Naive thymus-derived CD4-positive, alpha-beta T cell (primary cell): ENCODE measurements at regions not wholly inside any gene's neighbourhood (a gene's known extent, or its start where the extent isn't known, plus 50 kb on each side); places are given as distances from the start of the nearest gene placed in this dataset.

Experiments used
- ATAC-seq: fragments of 150-1000 bp; cut with Tn5 transposase; 2 replicates; pipeline ENCODE4 v1.10.0; 2021; ENCODE audit warnings: mild to moderate bottlenecking, moderate library complexity
- CTCF ChIA-PET: fragments of 350-600 bp; sonication (Branson Sonifier 250); formaldehyde crosslinking; loops from one replicate; lab custom pipeline; 2021; ENCODE audit warnings: antibody characterized with exemption; lab: Charles Lee
- POLR2A ChIA-PET: fragments of 350-600 bp; sonication (Branson Sonifier 250); formaldehyde crosslinking; loops from one replicate; lab custom pipeline; 2021; ENCODE audit warnings: antibody characterized with exemption, inconsistent platforms; lab: Charles Lee
- DNase-seq, 9 donors: peaks; one replicate each; pipeline versions ENCODE4 v3.0.0 to v3.0.0-alpha.2; 2020 to 2022; ENCODE audit warnings: mixed read lengths in 1 of 9
- H3K27ac ChIP-seq: one replicate; pipeline ENCODE4 v1.7.0; 2013; ENCODE audit warnings: mild to moderate bottlenecking, low read depth, low read length, moderate library complexity
- H3K27me3 ChIP-seq, 2 donors: one replicate each; pipeline ENCODE4 v1.7.0; 2013; ENCODE audit warnings: low read length in 2 of 2, mild to moderate bottlenecking in 2 of 2, moderate library complexity in 2 of 2; ENCODE audit not compliant: control insufficient read depth in 2 of 2, insufficient read depth in 2 of 2
- H3K36me3 ChIP-seq, 3 experiments: 1 replicate in 2 of 3; 2 replicates in 1 of 3; pipeline ENCODE4 v1.7.0; 2013; ENCODE audit warnings: low read length in 3 of 3, mild to moderate bottlenecking in 3 of 3, moderate library complexity in 1 of 3; ENCODE audit not compliant: insufficient read depth in 3 of 3, control insufficient read depth in 2 of 3
- H3K4me1 ChIP-seq, 2 donors: one replicate each; pipeline ENCODE4 v1.7.0; 2013; ENCODE audit warnings: low read length in 2 of 2, mild to moderate bottlenecking in 2 of 2, moderate library complexity in 1 of 2; ENCODE audit not compliant: control insufficient read depth in 2 of 2, insufficient read depth in 2 of 2
- H3K4me3 ChIP-seq: 2 replicates; pipeline ENCODE4 v1.7.0; 2013; ENCODE audit warnings: mild to moderate bottlenecking, low read length
- H3K9me3 ChIP-seq, 3 experiments: 1 replicate in 2 of 3; 2 replicates in 1 of 3; pipeline ENCODE4 v1.7.0; 2013; ENCODE audit warnings: low read length in 3 of 3; ENCODE audit not compliant: control insufficient read depth in 2 of 3
- H3K27ac Mint-ChIP-seq, 9 donors: one replicate each; pipeline ENCODE4 v1.8.0; 2020 to 2022; ENCODE audit warnings: mixed read lengths in 9 of 9, mild to moderate bottlenecking in 8 of 9, moderate library complexity in 5 of 9, inconsistent platforms in 2 of 9
- H3K27me3 Mint-ChIP-seq, 5 donors: one replicate each; pipeline ENCODE4 v1.8.0; 2021 to 2022; ENCODE audit warnings: mixed read lengths in 5 of 5, mild to moderate bottlenecking in 1 of 5
- H3K36me3 Mint-ChIP-seq, 5 donors: one replicate each; pipeline ENCODE4 v1.8.0; 2020 to 2022; ENCODE audit warnings: mixed read lengths in 5 of 5, mild to moderate bottlenecking in 3 of 5, inconsistent platforms in 1 of 5
- H3K4me1 Mint-ChIP-seq, 7 donors: one replicate each; pipeline ENCODE4 v1.8.0; 2020 to 2022; ENCODE audit warnings: mixed read lengths in 7 of 7, mild to moderate bottlenecking in 3 of 7, inconsistent platforms in 1 of 7
- H3K4me3 Mint-ChIP-seq, 10 donors: one replicate each; pipeline ENCODE4 v1.8.0; 2020 to 2022; ENCODE audit warnings: mild to moderate bottlenecking in 10 of 10, mixed read lengths in 10 of 10, moderate library complexity in 6 of 10, inconsistent platforms in 2 of 10
- H3K9me3 Mint-ChIP-seq, 11 donors: one replicate each; pipeline ENCODE4 v1.8.0; 2020 to 2022; ENCODE audit warnings: mixed read lengths in 11 of 11, mild to moderate bottlenecking in 4 of 11, inconsistent platforms in 1 of 11, moderate library complexity in 1 of 11
- intact Hi-C, 2 donors: fragments of 100-400 bp; cut with micrococcal nuclease; formaldehyde crosslinking; loops; one replicate each; pipeline ENCODE4 v1.15.1; 2023

DNA sequence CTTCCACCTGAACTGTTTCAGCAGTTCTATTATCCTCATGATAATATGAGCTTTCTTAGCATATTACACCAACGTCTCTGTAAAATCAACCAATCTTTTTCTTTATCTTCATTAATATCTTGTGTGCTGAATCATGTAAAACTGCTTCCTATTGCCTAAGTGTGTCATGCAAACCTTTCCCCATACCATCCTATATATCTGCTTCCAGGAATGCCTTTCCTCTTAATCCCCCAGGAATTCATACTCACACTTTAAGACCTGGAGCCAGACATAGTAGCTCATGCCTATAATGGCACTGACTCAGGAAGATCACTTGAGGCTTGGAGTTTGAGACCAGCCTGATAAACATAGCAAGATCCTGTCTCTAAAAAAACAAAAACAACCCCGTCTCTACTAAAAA lies 183.9 kb downstream of the NRIP1 start:
- CTCF ChIA-PET = interaction anchor here (2.0 kb wide), 1 partner anchor 672 kb away, joined by 5 read pairs; no protein-coding TSS in a partner anchor
- no peak overlapping the region for H3K27ac ChIP-seq

GRCh38 chr21:14879458-14879857 lies 185.3 kb downstream of the NRIP1 start:
- Histone ChIP-seq H3K27ac (no peak overlapping the region), H3K9me3 (no peaks in the 10 kb centered on the region), H3K27me3 (no peaks in the 10 kb centered on the region), H3K36me3 (no peaks in the 10 kb centered on the region), H3K4me1 (no peaks in the 10 kb centered on the region), H3K4me3 (no peak overlapping the region)
- Mint-ChIP-seq H3K4me3 (no peak overlapping the region), H3K4me1 (peaks cover 0 to 4% (median 0%) of the 10 kb centered on the region in 7 donors), H3K27me3 (peaks cover 0 to 4% (median 0%) of the 10 kb centered on the region in 5 donors), H3K27ac (no peak overlapping the region), H3K36me3 (no peaks in the 10 kb centered on the region), H3K9me3 (peaks cover 0 to 2% (median 0%) of the 10 kb centered on the region in 11 donors)
- ATAC-seq = peak; percentile 70
- DNase-seq = no peak
- ChIA-PET CTCF (interaction anchor here (0.5 to 2.0 kb wide), 2 partner anchors 673 to 1073 kb away, joined by 3 to 5 read pairs; no protein-coding TSS in a partner anchor), POLR2A (no interaction called here)
- intact Hi-C loops = no loop called here

More for the DNA sequence above, 183.9 kb downstream of the NRIP1 start:
- Mint-ChIP-seq H3K36me3 (no peaks in the 10 kb centered on the region), H3K27me3 (peaks cover 0 to 4% (median 0%) of the 10 kb centered on the region in 5 donors), H3K4me1 (peaks cover 0 to 4% (median 0%) of the 10 kb centered on the region in 7 donors), H3K27ac (no peak overlapping the region), H3K9me3 (peaks cover 0 to 2% (median 0%) of the 10 kb centered on the region in 11 donors), H3K4me3 (no peak overlapping the region)
- ATAC-seq (no peak), DNase-seq (no peak)
- no peaks in the 10 kb centered on the region for H3K27me3 ChIP-seq
- H3K4me3 ChIP-seq = no peak overlapping the region
- no peaks in the 10 kb centered on the region for H3K4me1 ChIP-seq
- intact Hi-C loops = loop anchor here in 1 of 2 donors (5.0 kb wide), 2 partner anchors 601 to 671 kb away; no protein-coding TSS in a partner anchor
- POLR2A ChIA-PET = no interaction called here
- H3K36me3 ChIP-seq = no peaks in the 10 kb centered on the region
- no peaks in the 10 kb centered on the region for H3K9me3 ChIP-seq

DNA sequence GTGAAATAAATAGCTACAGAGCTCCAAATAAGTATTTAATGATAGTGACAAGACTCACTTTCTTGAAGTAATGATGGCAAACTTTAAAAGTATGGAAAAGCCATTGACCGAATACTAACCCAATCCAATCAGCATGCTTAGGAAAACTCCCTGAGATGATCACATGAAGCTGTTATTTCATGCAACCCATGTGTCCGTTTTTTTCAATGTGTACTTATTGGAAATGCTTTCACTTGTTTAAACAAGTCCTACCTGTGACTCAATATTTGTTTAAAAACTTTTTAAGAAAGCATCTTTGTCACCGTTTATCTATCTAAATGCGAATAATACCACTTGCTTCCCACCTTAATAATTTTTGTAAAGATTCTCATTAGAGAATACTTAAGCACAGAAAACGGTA lies 185.8 kb downstream of the NRIP1 start:
- no peaks in the 10 kb centered on the region for H3K4me1 ChIP-seq
- Mint-ChIP-seq H3K27me3 (peaks cover 0 to 4% (median 0%) of the 10 kb centered on the region in 5 donors), H3K27ac (no peak overlapping the region), H3K4me3 (no peak overlapping the region), H3K9me3 (peaks cover 0 to 2% (median 0%) of the 10 kb centered on the region in 11 donors), H3K36me3 (no peaks in the 10 kb centered on the region), H3K4me1 (peaks cover 0 to 4% (median 0%) of the 10 kb centered on the region in 7 donors)
- H3K4me3 ChIP-seq = no peak overlapping the region
- DNase-seq = no peak
- no peaks in the 10 kb centered on the region for H3K36me3 ChIP-seq
- CTCF ChIA-PET = interaction anchor here (2.0 kb wide), 1 partner anchor 674 kb away, joined by 5 read pairs; no protein-coding TSS in a partner anchor
- no peak overlapping the region for H3K27ac ChIP-seq
- H3K27me3 ChIP-seq = no peaks in the 10 kb centered on the region
- no peaks in the 10 kb centered on the region for H3K9me3 ChIP-seq
- POLR2A ChIA-PET = no interaction called here
- intact Hi-C loops = no loop called here
- no peak for ATAC-seq

GRCh38 chr21:14877581-14878228 lies 187.1 kb downstream of the NRIP1 start:
- no peak overlapping the region for H3K4me3 ChIP-seq
- Mint-ChIP-seq H3K4me3 (no peak overlapping the region), H3K27ac (peak overlapping the region in 1 of 9 donors; percentile 32), H3K36me3 (no peaks in the 10 kb centered on the region), H3K4me1 (peaks cover 0 to 4% (median 0%) of the 10 kb centered on the region in 7 donors), H3K27me3 (peaks cover 0 to 4% (median 0%) of the 10 kb centered on the region in 5 donors), H3K9me3 (no peaks in the 10 kb centered on the region)
- no peaks in the 10 kb centered on the region for H3K36me3 ChIP-seq
- ATAC-seq = peak; percentile 72
- intact Hi-C loops = no loop called here
- CTCF ChIA-PET = no interaction called here
- no peak overlapping the region for H3K27ac ChIP-seq
- no peaks in the 10 kb centered on the region for H3K27me3 ChIP-seq
- POLR2A ChIA-PET = interaction anchor here (0.6 kb wide), 1 partner anchor 104 kb away, joined by 4 read pairs; no protein-coding TSS in a partner anchor
- no peak for DNase-seq
- H3K4me1 ChIP-seq = no peaks in the 10 kb centered on the region
- no peaks in the 10 kb centered on the region for H3K9me3 ChIP-seq

DNA sequence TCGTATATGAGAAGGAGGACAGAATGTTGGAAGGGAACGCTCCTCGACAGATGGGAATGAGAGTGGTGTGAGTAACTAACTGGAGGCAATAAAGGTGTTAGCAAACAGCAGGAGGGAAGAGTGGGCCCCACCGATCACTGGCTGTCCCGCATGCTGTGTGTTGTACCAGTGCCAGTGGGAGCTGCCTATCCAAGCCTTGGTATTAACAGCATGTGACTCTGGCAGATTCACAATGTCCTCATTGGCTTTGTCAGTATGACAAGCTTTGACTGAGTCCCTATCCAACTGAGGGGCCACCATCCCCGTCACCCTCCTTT lies 188.3 kb downstream of the NRIP1 start:
- ChIA-PET CTCF (interaction anchor here (0.5 kb wide), 1 partner anchor 509 kb away, joined by 3 read pairs; no protein-coding TSS in a partner anchor), POLR2A (interaction anchor here (0.6 kb wide), 1 partner anchor 9 kb away, joined by 3 read pairs; no protein-coding TSS in a partner anchor)
- H3K27ac Mint-ChIP-seq = no peak overlapping the region
- no peak overlapping the region for H3K4me3 Mint-ChIP-seq
- Histone ChIP-seq H3K9me3 (no peaks in the 10 kb centered on the region), H3K4me3 (no peak overlapping the region), H3K36me3 (no peaks in the 10 kb centered on the region), H3K27ac (no peak overlapping the region), H3K27me3 (no peaks in the 10 kb centered on the region), H3K4me1 (no peaks in the 10 kb centered on the region)
- peaks cover 0 to 4% (median 0%) of the 10 kb centered on the region in 5 donors for H3K27me3 Mint-ChIP-seq
- H3K9me3 Mint-ChIP-seq = no peaks in the 10 kb centered on the region
- H3K4me1 Mint-ChIP-seq = peaks cover 0 to 4% (median 0%) of the 10 kb centered on the region in 7 donors
- H3K36me3 Mint-ChIP-seq = no peaks in the 10 kb centered on the region
- no peak for ATAC-seq
- intact Hi-C loops = no loop called here
- DNase-seq = no peak

DNA sequence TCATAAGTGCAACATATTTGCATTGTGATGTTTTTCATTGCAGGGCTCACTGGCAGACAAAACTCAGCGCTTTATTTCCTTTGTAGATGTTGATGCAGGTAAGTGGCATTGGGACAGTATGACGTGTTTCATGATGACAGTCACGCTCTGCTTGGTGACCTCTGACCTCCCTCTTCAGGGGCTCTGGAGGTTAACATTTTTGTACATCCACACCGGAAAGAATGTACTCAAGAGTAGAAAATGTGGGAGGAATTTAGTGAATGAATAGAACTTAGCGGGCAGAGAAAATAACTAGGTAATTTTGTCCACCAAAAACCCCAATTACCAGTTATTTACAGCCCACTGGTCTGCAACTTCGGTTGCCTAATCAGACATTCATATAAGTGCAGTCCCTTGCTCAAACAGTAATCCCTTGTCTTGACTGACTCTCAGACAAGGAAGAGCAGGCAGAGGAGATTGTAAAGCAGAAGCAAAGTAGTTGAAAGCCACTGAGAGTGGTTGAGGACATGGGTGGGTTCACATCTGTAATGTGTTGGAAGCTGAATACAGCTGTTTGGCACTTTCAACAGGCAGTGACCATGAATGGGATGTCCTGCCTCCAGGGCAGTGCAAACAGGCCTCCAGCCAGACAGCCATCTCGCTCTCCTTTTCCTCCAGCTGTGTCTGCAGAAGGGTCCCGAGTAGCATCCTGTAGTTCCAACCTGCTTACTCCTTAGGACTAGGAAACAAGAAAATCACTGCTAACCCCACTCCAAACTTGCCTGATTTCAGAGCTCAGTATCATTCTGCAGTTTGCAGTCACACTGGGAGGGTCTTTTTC lies 188.9 kb downstream of the NRIP1 start:
- no peak for DNase-seq
- intact Hi-C loops = no loop called here
- Mint-ChIP-seq H3K4me3 (no peak overlapping the region), H3K4me1 (peaks cover 0 to 4% (median 0%) of the 10 kb centered on the region in 7 donors), H3K27ac (no peak overlapping the region), H3K36me3 (no peaks in the 10 kb centered on the region), H3K9me3 (no peaks in the 10 kb centered on the region), H3K27me3 (peaks cover 0 to 2% (median 0%) of the 10 kb centered on the region in 5 donors)
- ChIA-PET CTCF (no interaction called here), POLR2A (no interaction called here)
- Histone ChIP-seq H3K27ac (no peak overlapping the region), H3K9me3 (no peaks in the 10 kb centered on the region), H3K4me1 (no peaks in the 10 kb centered on the region), H3K27me3 (no peaks in the 10 kb centered on the region), H3K36me3 (no peaks in the 10 kb centered on the region), H3K4me3 (no peak overlapping the region)
- ATAC-seq = no peak
